ENCODE measurements at regions not wholly inside any gene's neighbourhood (a gene's known extent, or its start where the extent isn't known, plus 50 kb on each side); places are given as distances from the start of the nearest gene placed in this dataset.

GRCh38 chr10:94043431-94043990, 49.8 kb downstream of the PLCE1 start:
- DNase-seq, result no peak

GRCh38 chr10:94046098-94046497, 52.4 kb downstream of the PLCE1 start:
- no peak for DNase-seq

- no peak for DNase-seq
Observed at GRCh38 chr10:94047293-94047692, 53.6 kb downstream of the PLCE1 start.

GRCh38 chr10:94049911-94050310, 56.2 kb downstream of the PLCE1 start:
- no peak for DNase-seq

- DNase-seq, result no peak
Observed at GRCh38 chr10:94052281-94052680, 58.5 kb downstream of the PLCE1 start.

- no peak for DNase-seq
Observed at GRCh38 chr10:94052866-94053791, 59.4 kb downstream of the PLCE1 start.

- no peak for DNase-seq
Observed at GRCh38 chr10:94059178-94059883, 65.6 kb downstream of the PLCE1 start.

- no peak for DNase-seq
Observed at GRCh38 chr10:94061026-94061425, 67.3 kb downstream of the PLCE1 start.

- DNase-seq, result no peak
Observed at GRCh38 chr10:94062611-94063010, 68.9 kb downstream of the PLCE1 start.

GRCh38 chr10:94065362-94065761, 71.6 kb downstream of the PLCE1 start:
- no peak for DNase-seq

GRCh38 chr10:94065787-94066186, 72.1 kb downstream of the PLCE1 start:
- no peak for DNase-seq

- DNase-seq, result no peak
Observed at GRCh38 chr10:94066411-94066810, 72.7 kb downstream of the PLCE1 start.

GRCh38 chr10:94069884-94070283, 76.2 kb downstream of the PLCE1 start:
- no peak for DNase-seq

GRCh38 chr10:94074462-94074861, 80.7 kb downstream of the PLCE1 start:
- DNase-seq, result no peak

GRCh38 chr10:94075506-94075905, 81.8 kb downstream of the PLCE1 start:
- no peak for DNase-seq

GRCh38 chr10:94076325-94076841, 82.7 kb downstream of the PLCE1 start:
- no peak for DNase-seq

- no peak for DNase-seq
Observed at GRCh38 chr10:94077042-94077441, 83.3 kb downstream of the PLCE1 start.

GRCh38 chr10:94080108-94080507, 86.4 kb downstream of the PLCE1 start:
- DNase-seq, result no peak

GRCh38 chr10:94083662-94084265, 90.0 kb downstream of the PLCE1 start:
- DNase-seq, result no peak

GRCh38 chr10:94084344-94084743, 90.6 kb downstream of the PLCE1 start:
- no peak for DNase-seq

- DNase-seq, result no peak
Observed at GRCh38 chr10:94085288-94085687, 91.6 kb downstream of the PLCE1 start.

GRCh38 chr10:94085766-94086437, 92.2 kb downstream of the PLCE1 start:
- no peak for DNase-seq
